Activated CD4-positive, alpha-beta memory T cell treated with anti-CD3 and anti-CD28 coated beads for 36 hours (primary cell): ENCODE measurements at regions not wholly inside any gene's neighbourhood (a gene's known extent, or its start where the extent isn't known, plus 50 kb on each side); places are given as distances from the start of the nearest gene placed in this dataset.
"Not testable (repeated sequence)": the region's sequence is repeated elsewhere in the genome, so short reads cannot be mapped to it uniquely, and the experiment has no call there.

Experiments used
- CTCF ChIA-PET: fragments of 350-600 bp; sonication (Branson Sonifier 250); formaldehyde crosslinking; loops from one replicate; lab custom pipeline; 2021; ENCODE audit warnings: antibody characterized with exemption, inconsistent platforms; lab: Charles Lee
- POLR2A ChIA-PET: fragments of 350-600 bp; sonication (Branson Sonifier 250); formaldehyde crosslinking; loops from one replicate; lab custom pipeline; 2021; ENCODE audit warnings: antibody characterized with exemption; lab: Charles Lee
- DNase-seq: peaks from one replicate; pipeline ENCODE4 v3.0.0-alpha.2; 2020
- H3K27ac Mint-ChIP-seq: one replicate; pipeline ENCODE4 v1.8.0; 2021; ENCODE audit warnings: mixed read lengths
- H3K27me3 Mint-ChIP-seq: one replicate; pipeline ENCODE4 v1.8.0; 2021; ENCODE audit warnings: mixed read lengths
- H3K36me3 Mint-ChIP-seq: one replicate; pipeline ENCODE4 v1.8.0; 2021; ENCODE audit warnings: mixed read lengths
- H3K4me1 Mint-ChIP-seq: one replicate; pipeline ENCODE4 v1.8.0; 2021; ENCODE audit warnings: low read depth, mixed read lengths
- H3K4me3 Mint-ChIP-seq: one replicate; pipeline ENCODE4 v1.8.0; 2021; ENCODE audit warnings: mild to moderate bottlenecking, mixed read lengths
- H3K9me3 Mint-ChIP-seq: one replicate; pipeline ENCODE4 v1.8.0; 2021; ENCODE audit warnings: mixed read lengths
- intact Hi-C: fragments of 100-400 bp; cut with micrococcal nuclease; formaldehyde crosslinking; loops from one replicate; pipeline ENCODE4 v1.15.1; 2023

DNA sequence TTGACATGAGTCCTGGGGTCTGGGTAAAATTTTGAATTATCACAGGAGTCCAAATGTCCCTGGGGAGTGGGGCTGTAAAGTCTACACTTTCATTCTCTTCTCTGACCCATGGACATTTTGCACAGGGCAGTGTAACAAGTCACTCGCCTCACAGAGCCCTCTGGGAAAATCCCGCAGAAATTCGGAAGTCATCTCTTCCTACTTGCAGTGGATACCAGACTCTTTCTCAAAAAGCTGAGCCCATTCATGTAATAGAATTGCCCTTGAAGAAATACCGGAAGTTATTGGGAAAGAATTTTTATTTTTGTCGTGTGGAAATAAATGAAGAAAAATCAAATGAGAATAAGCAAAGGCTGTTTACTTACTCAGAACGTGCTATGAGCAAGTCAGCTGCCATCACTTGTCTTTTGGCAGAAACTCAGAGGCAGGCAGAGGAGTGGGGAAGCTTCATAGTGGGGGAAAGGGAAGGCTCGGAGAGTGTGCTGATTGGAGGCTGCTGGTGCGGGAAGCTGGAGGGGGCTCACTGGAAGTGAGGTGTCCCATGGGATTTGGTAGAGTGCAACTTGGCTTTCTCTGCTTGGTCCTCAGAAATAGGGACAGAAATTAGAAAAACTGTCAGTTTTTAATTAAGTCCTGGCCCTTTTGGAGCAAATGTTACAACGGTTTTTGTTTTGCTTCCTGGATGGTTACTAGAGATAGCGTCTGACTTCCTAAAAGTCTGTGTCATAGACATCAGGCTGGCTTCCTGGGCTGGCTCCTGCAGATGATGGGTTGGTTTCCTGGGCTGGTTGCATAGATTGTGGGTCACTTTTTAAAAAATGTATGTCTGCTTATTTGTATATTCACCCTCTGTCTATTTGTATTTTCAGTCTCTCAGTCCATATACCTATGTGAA is 79.8 kb upstream of the EEF1E1 start:
- DNase-seq: no peak
- ChIA-PET POLR2A (no interaction called here), CTCF (interaction anchor here (0.7 to 2.2 kb wide), 3 partner anchors 13 to 37 kb away, joined by 3 to 7 read pairs (median 3); no protein-coding TSS in a partner anchor)
- Mint-ChIP-seq H3K4me1 (no peaks in the 10 kb centered on the region), H3K9me3 (no peaks in the 10 kb centered on the region), H3K27ac (no peak overlapping the region), H3K4me3 (no peak overlapping the region), H3K27me3 (peaks cover 8% of the 10 kb centered on the region), H3K36me3 (no peaks in the 10 kb centered on the region)
- intact Hi-C loops: no loop called here

DNA sequence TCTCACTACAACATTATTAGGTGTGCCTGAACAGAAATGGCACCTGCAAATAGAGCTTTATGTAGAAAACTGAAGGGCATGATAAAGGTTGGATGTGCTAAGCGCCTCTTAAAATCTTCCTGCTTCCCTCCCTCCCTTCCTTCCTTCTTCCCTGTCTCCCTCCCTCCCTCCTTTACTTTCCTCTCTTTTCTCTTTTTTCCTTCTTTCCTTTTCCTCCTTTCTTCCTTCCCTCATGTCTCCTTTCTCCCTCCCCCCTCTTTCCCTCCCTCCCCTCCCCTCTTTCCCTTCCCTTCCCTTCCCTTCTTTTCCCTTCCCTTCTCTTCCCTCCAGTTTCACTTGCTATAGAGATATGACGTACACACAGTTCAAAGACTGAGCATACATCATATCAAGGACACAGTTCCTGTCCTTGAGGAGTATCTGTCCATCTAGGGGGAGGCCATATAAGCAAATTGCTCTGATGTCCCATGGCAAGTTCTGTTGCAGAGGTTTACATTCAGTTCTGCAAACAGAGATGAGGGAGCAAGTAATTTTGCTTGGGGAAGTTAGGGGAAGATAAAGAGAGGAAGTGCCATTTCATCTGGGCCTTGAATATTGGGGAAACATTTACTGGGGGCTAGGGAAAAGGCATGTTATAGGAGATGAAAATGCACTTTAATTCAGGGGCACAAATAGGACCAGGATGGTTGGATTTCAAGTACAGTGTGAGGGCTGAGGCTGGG is 79.0 kb upstream of the EEF1E1 start:
- CTCF ChIA-PET: no interaction called here
- peaks cover 8% of the 10 kb centered on the region for H3K27me3 Mint-ChIP-seq
- H3K27ac Mint-ChIP-seq: no peak overlapping the region
- H3K9me3 Mint-ChIP-seq: no peaks in the 10 kb centered on the region
- H3K4me1 Mint-ChIP-seq: no peaks in the 10 kb centered on the region
- no peak overlapping the region for H3K4me3 Mint-ChIP-seq
- no peak for DNase-seq
- H3K36me3 Mint-ChIP-seq: no peaks in the 10 kb centered on the region
- POLR2A ChIA-PET: no interaction called here
- intact Hi-C loops: no loop called here

DNA sequence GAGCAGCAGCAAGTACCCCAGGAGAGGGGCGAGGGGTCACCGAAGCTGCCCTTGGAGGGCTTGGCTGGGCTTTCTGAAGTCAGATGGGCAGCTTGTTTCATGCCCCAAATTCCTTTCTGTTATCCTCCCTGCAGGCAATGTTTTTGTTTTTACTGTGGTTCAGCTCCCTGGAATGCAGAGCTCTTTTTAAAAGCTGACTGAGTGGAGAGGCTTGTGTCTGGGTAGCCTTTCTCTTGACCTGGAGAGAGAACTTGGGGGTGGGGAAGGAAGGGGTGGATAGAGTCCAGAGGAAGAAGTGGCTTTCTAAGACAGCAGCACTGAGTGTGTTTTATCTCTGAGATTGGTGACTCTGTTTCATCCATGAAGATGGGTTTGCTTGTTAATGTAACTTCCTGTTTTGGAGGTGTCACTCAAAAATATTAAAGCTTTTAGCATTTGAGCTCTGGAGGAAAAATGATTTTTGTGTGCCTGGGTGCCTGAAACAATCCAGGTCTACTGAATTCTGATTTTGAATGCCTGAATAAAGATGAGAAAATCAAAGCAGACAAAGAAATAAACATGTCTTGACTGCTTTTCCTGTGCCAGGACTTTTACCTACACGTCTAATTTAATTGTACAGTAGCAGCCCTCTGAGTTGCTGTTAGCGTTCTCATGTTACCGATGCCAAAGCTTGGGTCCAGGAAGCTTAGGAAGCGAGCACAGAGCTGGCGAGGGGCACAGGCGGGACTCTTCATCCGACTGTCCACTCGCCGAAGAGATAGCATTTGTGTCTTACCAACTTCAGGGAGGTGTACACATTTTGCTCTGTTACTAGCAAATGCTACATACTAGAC is 78.2 kb upstream of the EEF1E1 start:
- no peaks in the 10 kb centered on the region for H3K36me3 Mint-ChIP-seq
- CTCF ChIA-PET: no interaction called here

DNA sequence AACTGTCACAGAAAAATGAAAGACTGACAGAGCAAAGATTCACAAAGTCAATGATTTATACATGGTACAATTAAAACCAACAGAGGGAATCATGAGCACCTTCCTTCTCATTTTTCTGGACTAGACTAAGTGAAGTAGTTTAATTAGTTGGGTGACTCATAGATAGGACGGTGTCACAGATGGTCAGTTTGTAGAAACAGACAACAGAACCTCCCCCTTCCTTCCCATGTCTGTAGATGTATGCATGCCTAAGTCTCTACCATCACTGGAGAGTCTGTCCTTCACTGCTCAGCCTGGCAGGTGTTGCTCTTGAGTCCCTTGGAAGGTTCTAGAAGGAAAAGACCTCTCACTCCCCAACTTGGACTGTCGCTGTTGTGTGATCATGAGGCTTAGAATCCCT is 75.4 kb upstream of the EEF1E1 start:
- H3K27ac Mint-ChIP-seq: no peak overlapping the region
- intact Hi-C loops: no loop called here
- H3K9me3 Mint-ChIP-seq: no peaks in the 10 kb centered on the region
- peaks cover 5% of the 10 kb centered on the region for H3K27me3 Mint-ChIP-seq
- POLR2A ChIA-PET: no interaction called here
- H3K4me1 Mint-ChIP-seq: no peaks in the 10 kb centered on the region
- no peak for DNase-seq
- H3K4me3 Mint-ChIP-seq: no peak overlapping the region
- CTCF ChIA-PET: interaction anchor here (1.5 kb wide), 1 partner anchor 42 kb away, joined by 4 read pairs; no protein-coding TSS in a partner anchor
- no peaks in the 10 kb centered on the region for H3K36me3 Mint-ChIP-seq

More for the DNA sequence above, 78.2 kb upstream of the EEF1E1 start:
- H3K4me3 Mint-ChIP-seq: no peak overlapping the region
- no peak for DNase-seq
- intact Hi-C loops: no loop called here
- H3K27me3 Mint-ChIP-seq: peaks cover 6% of the 10 kb centered on the region
- H3K9me3 Mint-ChIP-seq: no peaks in the 10 kb centered on the region
- no peaks in the 10 kb centered on the region for H3K4me1 Mint-ChIP-seq
- H3K27ac Mint-ChIP-seq: no peak overlapping the region
- POLR2A ChIA-PET: no interaction called here

DNA sequence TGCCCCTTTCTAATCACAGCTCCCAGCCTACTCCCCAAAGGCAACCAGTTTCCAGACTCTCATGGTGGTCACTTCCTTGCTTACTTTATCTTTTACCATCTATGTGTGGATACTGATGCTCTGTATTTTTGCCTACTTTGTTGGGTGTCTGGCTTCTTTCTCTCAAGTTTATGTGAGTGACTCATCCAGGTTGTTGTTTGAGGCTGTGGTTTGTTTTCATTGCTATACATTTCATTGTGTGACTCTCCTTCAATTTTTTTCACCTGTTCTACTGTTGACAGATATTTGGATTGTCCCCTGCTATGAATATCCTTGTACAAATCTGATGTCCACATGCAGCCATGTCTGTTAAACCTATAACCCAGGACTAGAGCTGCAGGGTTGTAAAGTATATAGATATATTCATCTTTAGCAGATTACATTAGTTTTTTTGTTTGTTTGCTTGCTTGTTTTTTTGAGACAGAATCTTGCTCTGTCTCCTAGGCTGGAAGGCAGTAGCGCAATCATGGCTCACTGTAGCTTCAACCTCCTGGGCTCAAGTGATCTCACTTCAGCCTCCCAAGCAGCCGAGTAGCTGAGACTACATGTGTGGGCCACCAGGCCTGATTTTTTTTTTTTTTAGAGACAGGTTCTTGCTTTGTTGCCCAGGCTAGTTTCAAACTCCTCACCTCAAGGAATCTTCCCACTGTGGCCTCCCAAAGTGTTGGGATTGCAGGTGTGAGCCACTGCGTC is 72.9 kb upstream of the EEF1E1 start:
- intact Hi-C loops: no loop called here
- H3K4me3 Mint-ChIP-seq: no peak overlapping the region
- H3K4me1 Mint-ChIP-seq: no peaks in the 10 kb centered on the region
- peaks cover 5% of the 10 kb centered on the region for H3K27me3 Mint-ChIP-seq
- POLR2A ChIA-PET: no interaction called here
- no peak overlapping the region for H3K27ac Mint-ChIP-seq
- no peak for DNase-seq
- CTCF ChIA-PET: no interaction called here
- no peaks in the 10 kb centered on the region for H3K36me3 Mint-ChIP-seq
- no peaks in the 10 kb centered on the region for H3K9me3 Mint-ChIP-seq

DNA sequence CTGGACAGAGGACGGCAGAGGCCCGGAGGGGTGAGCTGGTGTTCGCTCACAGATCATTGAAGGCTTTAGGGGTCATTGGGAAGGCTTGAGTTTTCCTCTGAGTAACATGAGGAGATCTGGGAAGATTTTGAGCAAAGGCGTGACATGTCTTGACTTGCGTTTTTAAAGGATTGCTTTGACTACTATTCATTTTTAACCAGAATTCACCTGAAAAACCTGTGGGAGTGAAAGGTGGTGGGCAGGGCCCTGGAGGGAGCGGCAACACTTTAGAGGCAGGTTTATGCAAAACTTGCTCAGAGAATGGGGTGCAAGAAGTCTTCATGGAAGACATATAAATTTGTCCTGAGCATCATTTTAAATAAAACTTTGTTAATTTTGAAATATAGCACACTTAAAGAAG is 72.2 kb upstream of the EEF1E1 start:
- ChIA-PET POLR2A (no interaction called here), CTCF (interaction anchor here (1.4 kb wide), 1 partner anchor 45 kb away, joined by 5 read pairs; no protein-coding TSS in a partner anchor)
- Mint-ChIP-seq H3K4me1 (no peaks in the 10 kb centered on the region), H3K27ac (no peak overlapping the region), H3K27me3 (peaks cover 5% of the 10 kb centered on the region), H3K36me3 (no peaks in the 10 kb centered on the region), H3K4me3 (no peak overlapping the region), H3K9me3 (no peaks in the 10 kb centered on the region)
- DNase-seq: no peak
- intact Hi-C loops: no loop called here

DNA sequence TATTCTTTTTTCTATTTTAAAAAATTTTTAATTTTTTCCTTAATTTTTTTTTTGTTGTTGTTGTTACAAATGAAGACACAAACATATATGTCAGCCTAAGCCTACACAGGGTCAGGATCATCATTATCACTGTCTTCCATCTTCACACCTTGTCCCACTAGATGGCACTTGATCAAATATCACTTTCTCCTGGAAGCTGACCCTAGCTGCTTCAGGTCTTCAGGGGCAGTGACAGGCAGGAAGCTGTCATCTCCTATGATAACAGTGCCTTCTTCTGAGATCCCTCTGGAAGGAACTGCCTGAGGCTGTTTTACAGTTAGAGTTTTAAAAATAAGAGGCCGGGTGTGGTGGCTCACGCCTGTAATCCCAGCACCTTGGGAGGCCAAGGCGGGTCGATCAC is 70.2 kb upstream of the EEF1E1 start:
- ChIA-PET CTCF (no interaction called here), POLR2A (no interaction called here)
- H3K9me3 Mint-ChIP-seq: no peaks in the 10 kb centered on the region
- no peaks in the 10 kb centered on the region for H3K36me3 Mint-ChIP-seq
- peaks cover 1% of the 10 kb centered on the region for H3K27me3 Mint-ChIP-seq
- intact Hi-C loops: no loop called here
- no peak for DNase-seq
- no peak overlapping the region for H3K27ac Mint-ChIP-seq
- no peak overlapping the region for H3K4me3 Mint-ChIP-seq
- no peaks in the 10 kb centered on the region for H3K4me1 Mint-ChIP-seq

DNA sequence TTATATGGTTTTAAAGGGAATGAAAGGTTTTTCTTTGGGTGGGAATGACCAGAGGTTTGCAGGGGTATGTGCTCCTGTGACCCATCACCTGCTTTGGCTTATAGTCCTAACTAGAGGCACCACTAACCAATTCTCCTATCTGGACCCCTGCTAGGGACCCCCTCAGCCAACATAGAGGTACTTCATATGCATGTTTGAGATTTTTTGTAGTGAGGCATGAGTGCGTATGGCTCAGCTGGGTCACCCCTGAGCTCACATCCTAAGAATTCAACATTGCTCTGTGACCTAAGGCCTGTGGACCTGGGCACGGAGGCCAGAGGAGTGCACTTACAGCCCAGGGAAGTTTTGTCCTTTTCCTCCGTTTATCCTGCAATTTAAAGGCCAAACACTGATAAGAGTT is 68.4 kb upstream of the EEF1E1 start:
- H3K4me3 Mint-ChIP-seq: no peak overlapping the region
- H3K27ac Mint-ChIP-seq: no peak overlapping the region
- peaks cover under 1% of the 10 kb centered on the region for H3K27me3 Mint-ChIP-seq
- intact Hi-C loops: no loop called here
- no peaks in the 10 kb centered on the region for H3K36me3 Mint-ChIP-seq
- no peaks in the 10 kb centered on the region for H3K4me1 Mint-ChIP-seq
- no peak for DNase-seq
- CTCF ChIA-PET: no interaction called here
- POLR2A ChIA-PET: interaction anchor here (0.7 kb wide), 1 partner anchor 12 kb away, joined by 4 read pairs; no protein-coding TSS in a partner anchor
- H3K9me3 Mint-ChIP-seq: no peaks in the 10 kb centered on the region

DNA sequence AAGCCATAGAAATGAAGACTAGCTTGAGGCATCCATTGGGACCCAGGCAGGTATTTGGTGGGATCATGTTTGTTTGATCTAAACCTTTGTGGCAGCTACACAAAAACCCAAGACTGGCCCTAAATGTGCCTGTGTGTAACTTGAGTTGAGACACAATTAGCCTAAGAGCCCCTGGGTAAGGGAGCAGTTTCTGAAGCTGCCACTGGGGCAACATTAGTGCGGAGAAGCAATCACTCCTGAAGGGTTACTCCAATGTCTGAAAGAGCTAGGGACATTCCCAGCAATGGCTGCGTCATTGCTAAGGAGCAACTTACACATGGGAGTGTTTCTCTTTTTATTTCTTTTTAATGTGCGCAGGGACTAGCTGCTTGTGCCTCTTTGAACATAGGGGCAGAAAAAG is 67.9 kb upstream of the EEF1E1 start:
- no peak overlapping the region for H3K27ac Mint-ChIP-seq
- no peaks in the 10 kb centered on the region for H3K9me3 Mint-ChIP-seq
- CTCF ChIA-PET: no interaction called here
- DNase-seq: no peak
- no peak overlapping the region for H3K4me3 Mint-ChIP-seq
- no peaks in the 10 kb centered on the region for H3K36me3 Mint-ChIP-seq
- no peaks in the 10 kb centered on the region for H3K27me3 Mint-ChIP-seq
- POLR2A ChIA-PET: no interaction called here
- intact Hi-C loops: no loop called here
- H3K4me1 Mint-ChIP-seq: no peaks in the 10 kb centered on the region

DNA sequence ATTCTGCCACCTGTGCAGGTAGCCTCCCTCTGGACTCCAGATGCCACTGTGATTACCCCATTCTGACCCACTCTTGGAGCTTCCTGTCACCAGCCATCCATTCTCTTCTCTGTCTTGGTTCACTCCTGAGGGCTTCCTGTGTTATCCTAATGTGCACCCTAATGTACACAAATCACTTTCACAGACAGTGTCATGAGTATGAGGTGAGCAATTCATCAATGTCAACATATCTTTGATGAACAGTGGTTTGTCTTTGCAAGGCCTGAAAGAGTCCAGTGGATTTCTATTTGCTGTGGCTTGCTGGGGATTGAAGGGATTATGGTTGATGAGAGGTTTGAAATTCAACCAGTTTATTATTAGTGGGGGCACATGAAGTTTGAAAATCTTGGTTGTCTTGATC is 63.8 kb upstream of the EEF1E1 start:
- Mint-ChIP-seq H3K27ac (no peak overlapping the region), H3K4me3 (no peak overlapping the region), H3K9me3 (peaks cover 3% of the 10 kb centered on the region), H3K36me3 (no peaks in the 10 kb centered on the region), H3K4me1 (no peaks in the 10 kb centered on the region), H3K27me3 (no peaks in the 10 kb centered on the region)
- ChIA-PET POLR2A (no interaction called here), CTCF (no interaction called here)
- intact Hi-C loops: no loop called here
- no peak for DNase-seq

DNA sequence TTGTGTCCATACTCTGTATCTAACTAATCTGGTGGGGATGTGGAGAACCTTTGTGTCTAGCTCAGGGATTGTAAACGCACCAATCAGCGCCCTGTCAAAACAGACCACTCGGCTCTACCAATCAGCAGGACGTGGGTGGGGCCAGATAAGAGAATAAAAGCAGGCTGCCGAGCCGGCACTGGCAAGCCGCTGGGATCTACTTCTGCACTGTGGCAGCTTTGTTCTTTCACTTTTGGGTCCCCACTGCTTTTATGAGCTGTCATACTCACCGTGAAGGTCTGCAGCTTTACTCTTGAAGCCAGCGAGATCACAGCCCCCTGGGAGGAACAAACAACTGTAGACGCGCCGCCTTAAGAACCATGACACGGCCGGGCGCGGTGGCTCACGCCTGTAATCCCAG is 62.7 kb upstream of the EEF1E1 start:
- POLR2A ChIA-PET: interaction anchor here (0.6 kb wide), 1 partner anchor 271 kb away, joined by 3 read pairs; no protein-coding TSS in a partner anchor
- H3K36me3 Mint-ChIP-seq, H3K27ac Mint-ChIP-seq, H3K9me3 Mint-ChIP-seq, intact Hi-C loops, CTCF ChIA-PET, H3K4me3 Mint-ChIP-seq, H3K27me3 Mint-ChIP-seq, H3K4me1 Mint-ChIP-seq, DNase-seq: not testable (repeated sequence)
